DND-41 (cell line): ENCODE measurements at regions not wholly inside any gene's neighbourhood (a gene's known extent, or its start where the extent isn't known, plus 50 kb on each side); places are given as distances from the start of the nearest gene placed in this dataset.
"Not testable (repeated sequence)": the region's sequence is repeated elsewhere in the genome, so short reads cannot be mapped to it uniquely, and the experiment has no call there.

Experiments
- ATAC-seq: fragments of 200-7000 bp; cut with Tn5 transposase; 3 replicates; pipeline ENCODE4 v1.9.1; 2021; ENCODE audit warnings: low read depth; ENCODE audit not compliant: insufficient read depth
- DNase-seq: peaks from one replicate; pipeline ENCODE4 v3.0.0-alpha.2; 2020
- H2AFZ ChIP-seq: 2 replicates; pipeline ENCODE4 v1.6.0; 2012; ENCODE audit warnings: low read depth, low read length
- H3K27ac ChIP-seq: 2 replicates; pipeline ENCODE4 v1.5.1; 2012; ENCODE audit warnings: low read length, inconsistent platforms
- H3K27me3 ChIP-seq: fragments of 200-600 bp; sonication (generic); 2 replicates; pipeline ENCODE4 v1.6.0; 2012; ENCODE audit warnings: low read length, mild to moderate bottlenecking, inconsistent platforms; ENCODE audit not compliant: insufficient read depth, poor library complexity
- H3K36me3 ChIP-seq: 2 replicates; pipeline ENCODE4 v1.5.1; 2012; ENCODE audit warnings: low read length, inconsistent platforms; ENCODE audit not compliant: insufficient read depth
- H3K4me1 ChIP-seq: 2 replicates; pipeline ENCODE4 v1.5.1; 2012; ENCODE audit warnings: mild to moderate bottlenecking, low read length; ENCODE audit not compliant: insufficient read depth
- H3K4me2 ChIP-seq: 2 replicates; pipeline ENCODE4 v1.6.0; 2012; ENCODE audit warnings: mild to moderate bottlenecking, moderate library complexity, low read length, inconsistent platforms; ENCODE audit not compliant: insufficient read depth
- H3K4me3 ChIP-seq, 2 experiments: fragments of 200-600 bp in 1 of 2; shearing (Covaris generic) in 1 of 2; 2 replicates each; pipeline ENCODE4 v1.5.1; 2012 to 2016; ENCODE audit warnings: inconsistent platforms in 2 of 2, low read length in 2 of 2, mild to moderate bottlenecking in 2 of 2, low read depth in 1 of 2, moderate library complexity in 1 of 2
- H3K79me2 ChIP-seq: 2 replicates; pipeline ENCODE4 v1.6.0; 2012; ENCODE audit warnings: low read length, inconsistent platforms; ENCODE audit not compliant: insufficient read depth
- H3K9ac ChIP-seq: 2 replicates; pipeline ENCODE4 v1.6.0; 2012; ENCODE audit warnings: low read depth, mild to moderate bottlenecking, inconsistent platforms, low read length, moderate library complexity
- H3K9me3 ChIP-seq: 2 replicates; pipeline ENCODE4 v1.5.1; 2012; ENCODE audit warnings: low read length, moderate library complexity, mild to moderate bottlenecking, inconsistent platforms; ENCODE audit not compliant: insufficient read depth, severe bottlenecking
- H4K20me1 ChIP-seq: 2 replicates; pipeline ENCODE4 v1.6.0; 2012; ENCODE audit warnings: low read length; ENCODE audit not compliant: insufficient read depth
- EZH2 ChIP-seq: IDR thresholded peaks from 3 replicates; pipeline ENCODE4 v1.6.1; 2012; ENCODE audit warnings: borderline replicate concordance, low read depth, mild to moderate bottlenecking, moderate library complexity, low read length, inconsistent platforms; ENCODE audit not compliant: severe bottlenecking
- TF ChIP-seq, protein P1 (sequence below): IDR thresholded peaks from 2 replicates; pipeline ENCODE4 v1.5.1; 2012; ENCODE audit warnings: borderline replicate concordance, low read length, moderate library complexity, mild to moderate bottlenecking; ENCODE audit not compliant: poor library complexity, severe bottlenecking; ENCODE audit errors: extremely low read depth

DNA sequence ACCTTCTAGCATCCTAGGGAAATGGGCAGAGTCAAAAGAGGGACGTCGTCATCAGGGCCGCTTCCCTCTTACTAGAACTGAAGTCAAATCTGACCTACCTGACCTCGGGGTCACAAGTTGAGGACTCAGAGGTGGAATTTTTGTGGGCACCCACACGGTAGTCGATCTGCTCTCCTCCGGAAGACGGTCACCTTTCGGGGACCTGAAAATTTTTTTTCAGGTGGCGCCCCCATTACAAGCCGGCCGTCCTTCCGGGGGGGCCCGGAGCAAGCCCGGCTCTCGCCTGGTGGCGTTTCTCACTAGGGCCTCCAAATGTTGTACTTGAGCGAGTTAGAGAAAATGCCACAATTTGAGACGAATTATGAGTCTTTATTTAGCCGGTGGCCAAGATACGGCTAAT is 157.5 kb upstream of the FRG2C start:
- H2AFZ ChIP-seq: no peak overlapping the region
- no peak overlapping the region for H3K4me2 ChIP-seq
- H3K36me3 ChIP-seq: no peaks in the 10 kb centered on the region
- H3K4me3 ChIP-seq: no peak overlapping the region
- H4K20me1 ChIP-seq: no peaks in the 10 kb centered on the region
- H3K9ac ChIP-seq: no peak overlapping the region
- no peak for DNase-seq
- H3K79me2 ChIP-seq: no peaks in the 10 kb centered on the region
- H3K4me1 ChIP-seq: no peaks in the 10 kb centered on the region
- no peak overlapping the region for H3K27ac ChIP-seq
- H3K9me3 ChIP-seq: peaks cover 5% of the 10 kb centered on the region
- no peak for ATAC-seq
- no peaks in the 10 kb centered on the region for H3K27me3 ChIP-seq
- TF ChIP-seq, protein P1, sequence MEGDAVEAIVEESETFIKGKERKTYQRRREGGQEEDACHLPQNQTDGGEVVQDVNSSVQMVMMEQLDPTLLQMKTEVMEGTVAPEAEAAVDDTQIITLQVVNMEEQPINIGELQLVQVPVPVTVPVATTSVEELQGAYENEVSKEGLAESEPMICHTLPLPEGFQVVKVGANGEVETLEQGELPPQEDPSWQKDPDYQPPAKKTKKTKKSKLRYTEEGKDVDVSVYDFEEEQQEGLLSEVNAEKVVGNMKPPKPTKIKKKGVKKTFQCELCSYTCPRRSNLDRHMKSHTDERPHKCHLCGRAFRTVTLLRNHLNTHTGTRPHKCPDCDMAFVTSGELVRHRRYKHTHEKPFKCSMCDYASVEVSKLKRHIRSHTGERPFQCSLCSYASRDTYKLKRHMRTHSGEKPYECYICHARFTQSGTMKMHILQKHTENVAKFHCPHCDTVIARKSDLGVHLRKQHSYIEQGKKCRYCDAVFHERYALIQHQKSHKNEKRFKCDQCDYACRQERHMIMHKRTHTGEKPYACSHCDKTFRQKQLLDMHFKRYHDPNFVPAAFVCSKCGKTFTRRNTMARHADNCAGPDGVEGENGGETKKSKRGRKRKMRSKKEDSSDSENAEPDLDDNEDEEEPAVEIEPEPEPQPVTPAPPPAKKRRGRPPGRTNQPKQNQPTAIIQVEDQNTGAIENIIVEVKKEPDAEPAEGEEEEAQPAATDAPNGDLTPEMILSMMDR: no peak
- no peak for TF ChIP-seq EZH2

DNA sequence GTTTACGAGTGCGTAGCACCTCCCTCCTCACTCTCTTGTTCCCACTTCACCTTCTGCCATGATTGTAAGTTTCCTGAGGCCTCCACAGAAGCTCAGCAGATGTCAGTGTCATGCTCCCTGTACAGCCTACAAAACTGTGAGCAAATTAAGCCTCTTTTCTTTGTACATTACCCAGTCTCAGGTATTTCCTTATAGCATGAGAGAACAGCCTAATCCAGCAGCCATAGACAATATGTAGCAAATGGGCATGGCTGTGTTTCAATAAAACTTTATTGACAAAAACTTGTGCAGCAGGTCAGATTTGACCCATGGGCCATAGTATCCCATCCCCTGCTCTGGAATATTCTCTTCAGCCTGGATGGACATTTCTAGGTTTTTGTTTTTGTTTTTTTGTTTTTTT is 156.2 kb upstream of the FRG2C start:
- H3K27ac ChIP-seq, H3K4me3 ChIP-seq, H2AFZ ChIP-seq, ATAC-seq, H4K20me1 ChIP-seq, H3K4me1 ChIP-seq, H3K36me3 ChIP-seq, H3K27me3 ChIP-seq, H3K9ac ChIP-seq, H3K9me3 ChIP-seq, H3K4me2 ChIP-seq, H3K79me2 ChIP-seq, DNase-seq: not testable (repeated sequence)

DNA sequence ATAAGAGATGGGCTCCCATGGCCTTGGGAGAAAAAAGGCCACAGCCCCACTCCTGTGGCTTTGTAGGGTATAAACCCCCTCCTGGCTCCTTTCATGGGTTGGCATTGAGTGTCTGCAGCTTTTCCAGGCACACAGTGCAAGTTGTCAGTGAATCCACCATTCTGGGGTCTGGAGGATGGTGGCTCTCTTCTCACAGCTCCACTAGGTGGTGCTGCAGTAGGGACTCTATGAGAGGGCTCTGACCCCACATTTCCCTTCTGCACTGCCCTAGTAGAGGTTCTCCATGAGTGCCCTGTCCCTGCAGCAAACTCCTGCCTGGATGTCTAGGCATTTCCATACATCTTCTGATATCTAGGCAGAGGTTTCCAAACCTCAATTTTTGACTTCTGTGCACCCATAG is 136.5 kb upstream of the FRG2C start:
- H3K9ac ChIP-seq, DNase-seq, H4K20me1 ChIP-seq, H3K27me3 ChIP-seq, H3K4me1 ChIP-seq, H3K9me3 ChIP-seq, H3K79me2 ChIP-seq, H3K27ac ChIP-seq, H2AFZ ChIP-seq, H3K36me3 ChIP-seq, ATAC-seq, H3K4me2 ChIP-seq, H3K4me3 ChIP-seq: not testable (repeated sequence)

DNA sequence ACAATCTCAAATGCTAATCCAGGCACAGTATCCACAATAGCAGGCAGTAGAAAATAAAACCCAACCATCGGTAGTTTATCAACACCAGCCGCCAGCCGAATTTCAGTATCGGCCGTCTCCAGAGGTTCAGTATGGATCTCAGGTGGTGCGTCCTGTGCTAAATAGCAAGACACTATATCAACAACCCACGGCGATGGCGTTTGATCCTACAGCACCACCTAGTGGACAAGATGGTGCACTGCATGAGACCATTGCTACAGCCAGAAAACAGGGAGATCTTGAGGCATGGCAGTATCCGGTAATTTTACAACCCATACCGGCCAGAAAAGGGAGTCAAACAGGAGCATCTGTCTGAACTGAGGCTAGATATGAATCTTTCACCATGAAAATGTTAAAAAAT is 112.0 kb upstream of the FRG2C start:
- not testable (repeated sequence) for ATAC-seq

DNA sequence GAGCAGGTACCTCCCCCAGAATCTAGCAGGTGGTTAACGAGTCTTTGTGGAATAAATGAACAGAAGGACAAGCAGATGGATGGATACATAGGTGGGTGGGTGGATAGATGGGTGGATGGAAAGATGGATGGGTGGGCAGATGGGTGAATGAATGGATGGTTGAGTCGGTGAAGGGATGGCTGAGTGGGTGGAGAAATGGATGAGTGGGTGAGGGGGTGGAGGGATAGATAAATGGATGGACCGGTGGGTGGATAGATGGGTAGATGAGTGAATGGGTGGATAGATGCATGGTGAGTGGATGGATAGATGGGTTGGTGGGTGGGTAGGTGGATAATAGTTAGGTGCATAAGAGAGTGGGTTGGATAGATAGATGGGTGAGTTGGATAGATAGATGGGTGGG is 99.7 kb upstream of the FRG2C start:
- H3K36me3 ChIP-seq, H4K20me1 ChIP-seq, H3K9me3 ChIP-seq, H3K27me3 ChIP-seq, H3K79me2 ChIP-seq, ATAC-seq, H3K4me2 ChIP-seq, H3K9ac ChIP-seq, H3K4me3 ChIP-seq, H2AFZ ChIP-seq, H3K4me1 ChIP-seq, H3K27ac ChIP-seq, DNase-seq: not testable (repeated sequence)

More for the DNA sequence above, 112.0 kb upstream of the FRG2C start:
- peak; percentile 34 for DNase-seq
- H3K27me3 ChIP-seq, H3K9ac ChIP-seq, H3K4me2 ChIP-seq, H3K36me3 ChIP-seq, H4K20me1 ChIP-seq, H3K4me1 ChIP-seq, H3K4me3 ChIP-seq, H3K27ac ChIP-seq, H2AFZ ChIP-seq, H3K79me2 ChIP-seq: not testable (repeated sequence)
- TF ChIP-seq, protein P1: peak; percentile 73
- peaks cover 12% of the 10 kb centered on the region for H3K9me3 ChIP-seq

DNA sequence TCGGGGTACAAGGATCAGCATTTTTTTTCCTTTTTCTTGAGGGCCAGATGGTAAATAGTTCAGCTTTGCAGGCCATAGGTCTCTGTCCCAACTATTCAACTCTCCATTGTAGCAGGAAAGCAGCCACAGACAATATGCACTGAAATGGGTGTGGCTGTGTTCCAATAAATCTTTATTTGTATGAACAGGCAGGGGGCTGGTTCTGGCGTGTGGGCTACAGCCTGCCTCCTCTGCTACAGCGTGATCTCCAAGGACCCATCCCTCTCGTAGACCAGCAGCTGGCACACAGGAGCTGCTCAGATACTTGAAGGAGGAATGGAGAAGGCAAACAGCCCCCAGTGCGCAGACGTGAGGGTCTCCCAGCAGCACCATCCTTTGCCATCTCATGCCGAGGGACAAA is 91.8 kb upstream of the FRG2C start:
- ATAC-seq, H3K27ac ChIP-seq, H3K79me2 ChIP-seq, DNase-seq, H3K9me3 ChIP-seq, H3K36me3 ChIP-seq, H2AFZ ChIP-seq, H3K9ac ChIP-seq, H3K4me3 ChIP-seq, H3K4me1 ChIP-seq, H3K4me2 ChIP-seq, H3K27me3 ChIP-seq, H4K20me1 ChIP-seq: not testable (repeated sequence)

DNA sequence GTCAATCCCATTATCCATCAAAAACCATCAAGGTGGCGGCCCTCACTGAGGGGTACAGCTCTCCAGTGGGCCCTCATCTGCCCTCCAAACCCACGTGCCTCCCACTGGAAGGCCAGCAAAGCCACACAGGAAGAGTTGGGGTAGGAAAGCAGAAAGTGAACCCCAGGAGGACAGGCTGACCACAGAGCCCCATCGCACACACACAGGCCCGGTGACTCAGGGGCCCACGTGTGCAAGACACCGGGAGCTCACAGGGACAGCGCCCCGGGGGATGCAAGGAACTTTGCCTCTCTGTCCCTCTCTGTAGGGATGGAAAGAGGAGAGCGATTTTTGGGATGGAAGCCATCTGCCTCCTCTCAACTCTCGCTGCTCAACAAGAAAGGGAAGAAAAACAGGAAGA is 85.0 kb upstream of the FRG2C start:
- not testable (repeated sequence) for H3K4me3 ChIP-seq, H3K9me3 ChIP-seq, H3K4me1 ChIP-seq, H3K79me2 ChIP-seq, H4K20me1 ChIP-seq, H3K9ac ChIP-seq, ATAC-seq, DNase-seq, H3K36me3 ChIP-seq, H3K4me2 ChIP-seq, H3K27ac ChIP-seq, H2AFZ ChIP-seq, H3K27me3 ChIP-seq
